GM19324 (cell line): ENCODE measurements at regions not wholly inside any gene's neighbourhood (a gene's known extent, or its start where the extent isn't known, plus 50 kb on each side); places are given as distances from the start of the nearest gene placed in this dataset.
"Not testable (repeated sequence)": the region's sequence is repeated elsewhere in the genome, so short reads cannot be mapped to it uniquely, and the experiment has no call there.

Source experiments
- ATAC-seq: cut with Tn5 transposase; IDR thresholded peaks from one replicate; pipeline ENCODE4 v1.9.1; 2021; ENCODE audit warnings: mild to moderate bottlenecking, moderate library complexity; ENCODE audit not compliant: unreplicated experiment, low FRiP score

GRCh38 chr2:147172493-147173188 lies 672.2 kb upstream of the ACVR2A start:
- no peak for ATAC-seq

- no peak for ATAC-seq
Measured at GRCh38 chr2:147171941-147172340, 672.9 kb upstream of the ACVR2A start.

- no peak for ATAC-seq
Measured at GRCh38 chr2:147170932-147171331, 673.9 kb upstream of the ACVR2A start.

- ATAC-seq: no peak
Measured at GRCh38 chr2:147165697-147166382, 679.0 kb upstream of the ACVR2A start.

- ATAC-seq: no peak
Measured at GRCh38 chr2:147164563-147164962, 680.3 kb upstream of the ACVR2A start.

- no peak for ATAC-seq
Measured at GRCh38 chr2:147161746-147162145, 683.1 kb upstream of the ACVR2A start.

- ATAC-seq: no peak
Measured at GRCh38 chr2:147156970-147157369, 687.9 kb upstream of the ACVR2A start.

- no peak for ATAC-seq
Measured at GRCh38 chr2:147150241-147150635, 694.6 kb upstream of the ACVR2A start.

- ATAC-seq: no peak
Measured at GRCh38 chr2:147149575-147150240, 695.1 kb upstream of the ACVR2A start.

GRCh38 chr2:147147802-147148201 lies 697.0 kb upstream of the ACVR2A start:
- ATAC-seq: no peak

- ATAC-seq: no peak
Measured at GRCh38 chr2:147141930-147142329, 702.9 kb upstream of the ACVR2A start.

GRCh38 chr2:147139732-147140131 lies 705.1 kb upstream of the ACVR2A start:
- ATAC-seq: not testable (repeated sequence)

- ATAC-seq: no peak
Measured at GRCh38 chr2:147137711-147138110, 707.1 kb upstream of the ACVR2A start.

- no peak for ATAC-seq
Measured at GRCh38 chr2:147135376-147135775, 709.5 kb upstream of the ACVR2A start.

- no peak for ATAC-seq
Measured at GRCh38 chr2:147133286-147133908, 711.4 kb upstream of the ACVR2A start.

- no peak for ATAC-seq
Measured at GRCh38 chr2:147125145-147125544, 719.7 kb upstream of the ACVR2A start.

- ATAC-seq: no peak
Measured at GRCh38 chr2:147122944-147123343, 721.9 kb upstream of the ACVR2A start.

- no peak for ATAC-seq
Measured at GRCh38 chr2:147110962-147111361, 733.9 kb upstream of the ACVR2A start.

- no peak for ATAC-seq
Measured at GRCh38 chr2:147110317-147110716, 734.5 kb upstream of the ACVR2A start.

- no peak for ATAC-seq
Measured at GRCh38 chr2:147109291-147109690, 735.5 kb upstream of the ACVR2A start.

- no peak for ATAC-seq
Measured at GRCh38 chr2:147108548-147108947, 736.3 kb upstream of the ACVR2A start.
